Nephron progenitor cell (in vitro differentiated cells): ENCODE measurements at regions not wholly inside any gene's neighbourhood (a gene's known extent, or its start where the extent isn't known, plus 50 kb on each side); places are given as distances from the start of the nearest gene placed in this dataset.

Experiments
- DNase-seq: peaks from one replicate; pipeline ENCODE4 v3.0.0; 2021
- H3K27ac Mint-ChIP-seq: 2 replicates; pipeline ENCODE4 v1.8.0; 2021; ENCODE audit warnings: mild to moderate bottlenecking, moderate library complexity, mixed read lengths
- H3K27me3 Mint-ChIP-seq: 2 replicates; pipeline ENCODE4 v1.8.0; 2021; ENCODE audit warnings: mild to moderate bottlenecking, low read depth, mixed read lengths; ENCODE audit not compliant: poor library complexity
- H3K36me3 Mint-ChIP-seq: 2 replicates; pipeline ENCODE4 v1.8.0; 2021; ENCODE audit warnings: low read depth, mixed read lengths
- H3K4me1 Mint-ChIP-seq: 2 replicates; pipeline ENCODE4 v1.8.0; 2021; ENCODE audit warnings: mixed read lengths
- H3K4me3 Mint-ChIP-seq: 2 replicates; pipeline ENCODE4 v1.8.0; 2021; ENCODE audit warnings: mild to moderate bottlenecking, moderate library complexity, mixed read lengths
- H3K9me3 Mint-ChIP-seq: 2 replicates; pipeline ENCODE4 v1.8.0; 2021; ENCODE audit warnings: mild to moderate bottlenecking, moderate library complexity, mixed read lengths
- CTCF ChIP-seq: fragments of 200-600 bp; sonication (generic); IDR thresholded peaks from 2 replicates; pipeline ENCODE4 v1.5.0; 2021; ENCODE audit warnings: antibody characterized with exemption

GRCh38 chr16:80147026-80147655 lies 393.7 kb upstream of the DYNLRB2 start:
- TF ChIP-seq CTCF = no peak
- Mint-ChIP-seq H3K4me3 (no peak overlapping the region), H3K4me1 (peaks cover 18% of the 10 kb centered on the region), H3K27me3 (peaks cover 13% of the 10 kb centered on the region), H3K9me3 (peaks cover 11% of the 10 kb centered on the region), H3K27ac (peak overlapping the region; percentile 0), H3K36me3 (peaks cover 3% of the 10 kb centered on the region)
- no peak for DNase-seq

DNA sequence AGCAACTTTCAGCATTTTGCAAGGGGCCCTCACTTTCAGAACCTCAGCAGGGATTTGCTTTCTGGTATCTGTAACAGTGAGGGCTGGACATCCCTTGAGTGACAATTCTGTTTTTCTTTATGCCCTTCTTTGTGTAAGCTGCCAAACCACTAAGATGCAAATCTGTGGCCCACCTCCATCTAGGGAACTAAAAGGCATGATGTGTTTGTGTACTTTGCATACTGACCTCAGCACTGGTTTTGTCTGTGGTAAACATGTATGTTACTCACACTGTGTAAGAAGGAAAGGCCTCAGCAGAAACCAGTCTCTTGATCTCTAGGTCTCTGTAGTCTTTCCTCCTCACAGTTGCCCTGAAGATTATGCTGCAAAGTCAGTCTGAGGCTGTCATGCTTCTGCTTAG lies 396.6 kb upstream of the DYNLRB2 start:
- no peak overlapping the region for H3K27ac Mint-ChIP-seq
- TF ChIP-seq CTCF = no peak
- no peak overlapping the region for H3K4me3 Mint-ChIP-seq
- peaks cover 10% of the 10 kb centered on the region for H3K4me1 Mint-ChIP-seq
- peaks cover 4% of the 10 kb centered on the region for H3K36me3 Mint-ChIP-seq
- H3K27me3 Mint-ChIP-seq = peaks cover 13% of the 10 kb centered on the region
- H3K9me3 Mint-ChIP-seq = peaks cover 35% of the 10 kb centered on the region
- no peak for DNase-seq

GRCh38 chr16:80142940-80143339 lies 397.9 kb upstream of the DYNLRB2 start:
- Mint-ChIP-seq H3K9me3 (peaks cover 36% of the 10 kb centered on the region), H3K4me1 (peaks cover 10% of the 10 kb centered on the region), H3K36me3 (peaks cover 4% of the 10 kb centered on the region), H3K4me3 (no peak overlapping the region), H3K27ac (no peak overlapping the region), H3K27me3 (peaks cover 10% of the 10 kb centered on the region)
- no peak for TF ChIP-seq CTCF
- no peak for DNase-seq

GRCh38 chr16:80142281-80142680 lies 398.5 kb upstream of the DYNLRB2 start:
- no peak overlapping the region for H3K27ac Mint-ChIP-seq
- H3K4me3 Mint-ChIP-seq = no peak overlapping the region
- H3K27me3 Mint-ChIP-seq = peaks cover 8% of the 10 kb centered on the region
- no peak for TF ChIP-seq CTCF
- H3K4me1 Mint-ChIP-seq = peaks cover 3% of the 10 kb centered on the region
- H3K9me3 Mint-ChIP-seq = peaks cover 43% of the 10 kb centered on the region
- DNase-seq = no peak
- peaks cover 4% of the 10 kb centered on the region for H3K36me3 Mint-ChIP-seq

GRCh38 chr16:80129791-80130190 lies 411.0 kb upstream of the DYNLRB2 start:
- no peak overlapping the region for H3K4me3 Mint-ChIP-seq
- H3K27ac Mint-ChIP-seq = no peak overlapping the region
- H3K27me3 Mint-ChIP-seq = no peaks in the 10 kb centered on the region

More at GRCh38 chr16:80129791-80130190, 411.0 kb upstream of the DYNLRB2 start:
- H3K36me3 Mint-ChIP-seq = no peaks in the 10 kb centered on the region
- no peaks in the 10 kb centered on the region for H3K4me1 Mint-ChIP-seq
- no peak for DNase-seq
- peaks cover 3% of the 10 kb centered on the region for H3K9me3 Mint-ChIP-seq
- TF ChIP-seq CTCF = no peak
